ACHN (cell line): ENCODE measurements at regions not wholly inside any gene's neighbourhood (a gene's known extent, or its start where the extent isn't known, plus 50 kb on each side); places are given as distances from the start of the nearest gene placed in this dataset.
"Not testable (repeated sequence)": the region's sequence is repeated elsewhere in the genome, so short reads cannot be mapped to it uniquely, and the experiment has no call there.

Source experiments
- DNase-seq: peaks from one replicate; pipeline ENCODE4 v3.0.0-alpha.2; 2015
- in situ Hi-C: cut with HindIII; loops from 2 replicates; pipeline ENCODE4 v1.10.0; 2017; ENCODE audit warnings: low sequenced_read_pairs, low pct_ligation_motif_present, low pct_unique_long_range_greater_than_20kb

- no peak for DNase-seq
- in situ Hi-C loops: no loop called here
These were observed 307.7 kb upstream of the MEF2C start for GRCh38 chr5:89190515-89191265.

GRCh38 chr5:89187883-89188465 is 305.0 kb upstream of the MEF2C start:
- in situ Hi-C loops: no loop called here
- no peak for DNase-seq

GRCh38 chr5:89187268-89187667 is 304.3 kb upstream of the MEF2C start:
- in situ Hi-C loops: no loop called here

GRCh38 chr5:89181546-89181945 is 298.6 kb upstream of the MEF2C start:
- in situ Hi-C loops: no loop called here
- no peak for DNase-seq

More at GRCh38 chr5:89187268-89187667, 304.3 kb upstream of the MEF2C start:
- DNase-seq: no peak

GRCh38 chr5:89179731-89180130 is 296.7 kb upstream of the MEF2C start:
- in situ Hi-C loops: no loop called here
- DNase-seq: no peak

- in situ Hi-C loops: no loop called here
- no peak for DNase-seq
These were observed 295.6 kb upstream of the MEF2C start for GRCh38 chr5:89178541-89178940.

- in situ Hi-C loops: no loop called here
- DNase-seq: no peak
These were observed 290.5 kb upstream of the MEF2C start for GRCh38 chr5:89173528-89173927.

- DNase-seq: no peak
- in situ Hi-C loops: no loop called here
These were observed 285.8 kb upstream of the MEF2C start for GRCh38 chr5:89168766-89169165.

GRCh38 chr5:89164703-89165102 is 281.7 kb upstream of the MEF2C start:
- in situ Hi-C loops, DNase-seq: not testable (repeated sequence)

GRCh38 chr5:89156226-89156625 is 273.2 kb upstream of the MEF2C start:
- in situ Hi-C loops: no loop called here
- DNase-seq: no peak

- in situ Hi-C loops: no loop called here
- no peak for DNase-seq
These were observed 264.0 kb upstream of the MEF2C start for GRCh38 chr5:89147031-89147430.

- in situ Hi-C loops: no loop called here
- DNase-seq: no peak
These were observed 254.2 kb upstream of the MEF2C start for GRCh38 chr5:89137148-89137547.

- DNase-seq: no peak
- in situ Hi-C loops: no loop called here
These were observed 251.0 kb upstream of the MEF2C start for GRCh38 chr5:89133975-89134374.

GRCh38 chr5:89133129-89133528 is 250.1 kb upstream of the MEF2C start:
- in situ Hi-C loops: no loop called here
- no peak for DNase-seq

GRCh38 chr5:89130851-89131250 is 247.9 kb upstream of the MEF2C start:
- in situ Hi-C loops: no loop called here
- no peak for DNase-seq

- in situ Hi-C loops: no loop called here
- no peak for DNase-seq
These were observed 247.0 kb upstream of the MEF2C start for GRCh38 chr5:89129941-89130340.

- no peak for DNase-seq
- in situ Hi-C loops: no loop called here
These were observed 246.1 kb upstream of the MEF2C start for GRCh38 chr5:89128906-89129625.

- in situ Hi-C loops: no loop called here
These were observed 245.1 kb upstream of the MEF2C start for GRCh38 chr5:89128092-89128491.

GRCh38 chr5:89127191-89127590 is 244.2 kb upstream of the MEF2C start:
- in situ Hi-C loops: no loop called here

More at GRCh38 chr5:89128092-89128491, 245.1 kb upstream of the MEF2C start:
- no peak for DNase-seq

GRCh38 chr5:89125372-89125771 is 242.4 kb upstream of the MEF2C start:
- in situ Hi-C loops: no loop called here
- DNase-seq: no peak

More at GRCh38 chr5:89127191-89127590, 244.2 kb upstream of the MEF2C start:
- no peak for DNase-seq
